Suprapubic skin (tissue), 3 donors: ENCODE measurements at regions not wholly inside any gene's neighbourhood (a gene's known extent, or its start where the extent isn't known, plus 50 kb on each side); places are given as distances from the start of the nearest gene placed in this dataset.

Experiments
- CTCF ChIP-seq, 2 donors: fragments of 200-600 bp in 1 of 2; fragments of 450-650 bp in 1 of 2; sonication (generic) in 1 of 2; IDR thresholded peaks; one replicate each; pipeline ENCODE4 v1.5.1; 2016 to 2019; ENCODE audit warnings: antibody characterized with exemption in 2 of 2, mild to moderate bottlenecking in 1 of 2, moderate library complexity in 1 of 2
- POLR2AphosphoS5 ChIP-seq, 3 donors: sonication (generic); formaldehyde crosslinking; IDR thresholded peaks; one replicate each; pipeline ENCODE4 v1.6.1; 2017; ENCODE audit warnings: antibody characterized with exemption in 3 of 3

GRCh38 chrX:128425546-128425945, 373.3 kb upstream of the ACTRT1 start:
- no peak for TF ChIP-seq POLR2AphosphoS5 (IDR thresholded peaks at IDR 0.05)
- no peak for TF ChIP-seq CTCF (IDR thresholded peaks at IDR 0.05)
